Gastroesophageal sphincter (tissue), 3 donors: ENCODE measurements at regions not wholly inside any gene's neighbourhood (a gene's known extent, or its start where the extent isn't known, plus 50 kb on each side); places are given as distances from the start of the nearest gene placed in this dataset.

Experiments used
- CTCF ChIP-seq, 4 experiments: fragments of 200-600 bp in 2 of 4; fragments of 450-650 bp in 2 of 4; sonication (generic) in 1 of 4; IDR thresholded peaks; one replicate each; pipeline ENCODE4 v1.5.1; 2017 to 2019; ENCODE audit warnings: antibody characterized with exemption in 4 of 4, mild to moderate bottlenecking in 2 of 4, moderate library complexity in 2 of 4
- POLR2AphosphoS5 ChIP-seq: sonication (generic); formaldehyde crosslinking; IDR thresholded peaks from one replicate; pipeline ENCODE4 v1.6.1; 2017; ENCODE audit warnings: antibody characterized with exemption

GRCh38 chr20:20834008-20834407 lies 121.6 kb upstream of the RALGAPA2 start:
- TF ChIP-seq CTCF (IDR thresholded peaks at IDR 0.05) (no peak), POLR2AphosphoS5 (no peak)
